WTC11 (cell line): ENCODE measurements at regions not wholly inside any gene's neighbourhood (a gene's known extent, or its start where the extent isn't known, plus 50 kb on each side); places are given as distances from the start of the nearest gene placed in this dataset.

Experiments used
- ATAC-seq: fragments of 200-7000 bp; cut with Tn5 transposase; 2 replicates; pipeline ENCODE4 v1.10.0; 2021; ENCODE audit warnings: mild to moderate bottlenecking, moderate library complexity
- CTCF ChIA-PET: fragments of 300-600 bp; sonication (Branson Sonifier 250); formaldehyde crosslinking; loops from one replicate; lab custom pipeline; 2021; ENCODE audit warnings: antibody characterized with exemption; lab: Charles Lee
- POLR2A ChIA-PET: fragments of 350-600 bp; sonication (Branson Sonifier 250); formaldehyde crosslinking; loops from one replicate; lab custom pipeline; 2021; ENCODE audit warnings: antibody characterized with exemption; lab: Charles Lee
- DNase-seq: peaks from one replicate; pipeline ENCODE4 v3.0.0; 2021; ENCODE audit warnings: low spot score
- H3K27ac Mint-ChIP-seq: 2 replicates; pipeline ENCODE4 v1.8.0; 2021; ENCODE audit warnings: mixed read lengths
- H3K27me3 Mint-ChIP-seq: 2 replicates; pipeline ENCODE4 v1.8.0; 2021; ENCODE audit warnings: low read depth, mild to moderate bottlenecking, moderate library complexity, mixed read lengths
- H3K36me3 Mint-ChIP-seq: 2 replicates; pipeline ENCODE4 v1.8.0; 2021; ENCODE audit warnings: mixed read lengths
- H3K4me1 Mint-ChIP-seq: 2 replicates; pipeline ENCODE4 v1.8.0; 2022; ENCODE audit warnings: mixed read lengths
- H3K4me3 Mint-ChIP-seq: 2 replicates; pipeline ENCODE4 v1.8.0; 2021; ENCODE audit warnings: mild to moderate bottlenecking, moderate library complexity, mixed read lengths
- H3K9me3 Mint-ChIP-seq: 2 replicates; pipeline ENCODE4 v1.8.0; 2021; ENCODE audit warnings: mixed read lengths
- ELF4 ChIP-seq: sonication (generic); formaldehyde crosslinking; IDR thresholded peaks from 2 replicates; pipeline ENCODE4 v1.8.1; 2022; ENCODE audit warnings: low read depth, mild to moderate bottlenecking, moderate library complexity, missing genetic modification reagents
- EMX1 ChIP-seq: fragments of 250-450 bp; sonication (Bioruptor Pico); IDR thresholded peaks from 2 replicates; pipeline ENCODE4 v1.8.0; 2021; ENCODE audit warnings: mild to moderate bottlenecking
- JAZF1 ChIP-seq: fragments of 250-450 bp; sonication (Bioruptor Pico); IDR thresholded peaks from 2 replicates; pipeline ENCODE4 v1.9.0; 2021; ENCODE audit warnings: moderate library complexity, mild to moderate bottlenecking, inconsistent platforms
- PRRX2 ChIP-seq: fragments of 250-450 bp; sonication (Bioruptor Pico); IDR thresholded peaks from 2 replicates; pipeline ENCODE4 v1.8.0; 2021; ENCODE audit warnings: mild to moderate bottlenecking
- RELA ChIP-seq: sonication (generic); formaldehyde crosslinking; IDR thresholded peaks from 2 replicates; pipeline ENCODE4 v1.8.1; 2022; ENCODE audit warnings: missing genetic modification reagents, mild to moderate bottlenecking, borderline replicate concordance
- SOX15 ChIP-seq: fragments of 250-450 bp; sonication (Bioruptor Pico); IDR thresholded peaks from 2 replicates; pipeline ENCODE4 v1.9.0; 2021; ENCODE audit warnings: mild to moderate bottlenecking
- SP1 ChIP-seq: sonication (generic); formaldehyde crosslinking; conservative IDR thresholded peaks from 2 replicates; pipeline ENCODE4 v1.8.1; 2022; ENCODE audit warnings: missing genetic modification reagents
- TCF7 ChIP-seq: sonication (generic); formaldehyde crosslinking; IDR thresholded peaks from 2 replicates; pipeline ENCODE4 v1.8.0; 2022; ENCODE audit warnings: mild to moderate bottlenecking, low read depth, missing genetic modification reagents, moderate library complexity
- TEAD4 ChIP-seq: sonication (generic); formaldehyde crosslinking; IDR thresholded peaks from 2 replicates; pipeline ENCODE4 v1.8.0; 2022; ENCODE audit warnings: mild to moderate bottlenecking, missing genetic modification reagents
- TF ChIP-seq, protein P1 (sequence below): sonication (generic); formaldehyde crosslinking; IDR thresholded peaks from 2 replicates; pipeline ENCODE4 v1.8.1; 2022; ENCODE audit warnings: low read depth, mild to moderate bottlenecking, moderate library complexity, missing genetic modification reagents, borderline replicate concordance
- TF ChIP-seq, protein P2 (sequence below): sonication (generic); formaldehyde crosslinking; IDR thresholded peaks from 2 replicates; pipeline ENCODE4 v1.8.1; 2022; ENCODE audit warnings: low read depth, missing genetic modification reagents, borderline replicate concordance
- TF ChIP-seq, protein P3 (sequence below): sonication (generic); formaldehyde crosslinking; IDR thresholded peaks from 2 replicates; pipeline ENCODE4 v1.8.0; 2022; ENCODE audit warnings: mild to moderate bottlenecking, missing genetic modification reagents
- TF ChIP-seq, protein P4 (sequence below): sonication (generic); formaldehyde crosslinking; IDR thresholded peaks from 2 replicates; pipeline ENCODE4 v1.8.1; 2023; ENCODE audit warnings: mild to moderate bottlenecking, missing genetic modification reagents, borderline replicate concordance
- TF ChIP-seq, protein P5 (sequence below): fragments of 250-450 bp; sonication (Bioruptor Pico); IDR thresholded peaks from 2 replicates; pipeline ENCODE4 v1.8.0; 2021; ENCODE audit warnings: mild to moderate bottlenecking
- TF ChIP-seq, protein P6 (sequence below): sonication (generic); formaldehyde crosslinking; IDR thresholded peaks from 2 replicates; pipeline ENCODE4 v1.8.0; 2023; ENCODE audit warnings: mild to moderate bottlenecking, missing genetic modification reagents

DNA sequence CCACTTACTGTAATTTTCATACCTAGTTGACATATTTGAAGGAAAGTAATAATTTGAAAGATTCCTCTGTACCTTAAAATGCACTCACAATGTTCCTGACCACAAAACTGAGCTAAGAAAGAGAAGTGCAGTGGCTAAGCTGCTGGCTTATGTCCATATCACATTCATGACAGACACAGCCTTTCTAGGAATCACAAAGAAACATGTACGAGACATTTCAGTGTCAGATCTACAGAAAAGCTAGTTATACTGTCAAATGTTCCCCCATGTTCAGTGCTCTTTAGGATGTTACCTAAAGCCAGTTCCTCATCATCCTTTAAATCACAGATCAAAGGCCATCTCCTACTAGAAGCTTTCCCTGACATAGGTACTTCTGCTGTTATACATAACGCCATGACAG is 142.2 kb upstream of the C11orf58 start:
- no peak overlapping the region for H3K27ac Mint-ChIP-seq
- POLR2A ChIA-PET, result no interaction called here
- CTCF ChIA-PET, result no interaction called here
- H3K4me3 Mint-ChIP-seq, result no peak overlapping the region
- no peak for ATAC-seq
- no peaks in the 10 kb centered on the region for H3K9me3 Mint-ChIP-seq
- H3K4me1 Mint-ChIP-seq, result no peaks in the 10 kb centered on the region
- no peaks in the 10 kb centered on the region for H3K36me3 Mint-ChIP-seq
- TF ChIP-seq, protein P1, sequence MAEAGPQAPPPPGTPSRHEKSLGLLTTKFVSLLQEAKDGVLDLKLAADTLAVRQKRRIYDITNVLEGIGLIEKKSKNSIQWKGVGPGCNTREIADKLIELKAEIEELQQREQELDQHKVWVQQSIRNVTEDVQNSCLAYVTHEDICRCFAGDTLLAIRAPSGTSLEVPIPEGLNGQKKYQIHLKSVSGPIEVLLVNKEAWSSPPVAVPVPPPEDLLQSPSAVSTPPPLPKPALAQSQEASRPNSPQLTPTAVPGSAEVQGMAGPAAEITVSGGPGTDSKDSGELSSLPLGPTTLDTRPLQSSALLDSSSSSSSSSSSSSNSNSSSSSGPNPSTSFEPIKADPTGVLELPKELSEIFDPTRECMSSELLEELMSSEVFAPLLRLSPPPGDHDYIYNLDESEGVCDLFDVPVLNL, result no peak
- no peak for TF ChIP-seq TCF7 (CRISPR knock-in tag)
- TF ChIP-seq, protein P2, sequence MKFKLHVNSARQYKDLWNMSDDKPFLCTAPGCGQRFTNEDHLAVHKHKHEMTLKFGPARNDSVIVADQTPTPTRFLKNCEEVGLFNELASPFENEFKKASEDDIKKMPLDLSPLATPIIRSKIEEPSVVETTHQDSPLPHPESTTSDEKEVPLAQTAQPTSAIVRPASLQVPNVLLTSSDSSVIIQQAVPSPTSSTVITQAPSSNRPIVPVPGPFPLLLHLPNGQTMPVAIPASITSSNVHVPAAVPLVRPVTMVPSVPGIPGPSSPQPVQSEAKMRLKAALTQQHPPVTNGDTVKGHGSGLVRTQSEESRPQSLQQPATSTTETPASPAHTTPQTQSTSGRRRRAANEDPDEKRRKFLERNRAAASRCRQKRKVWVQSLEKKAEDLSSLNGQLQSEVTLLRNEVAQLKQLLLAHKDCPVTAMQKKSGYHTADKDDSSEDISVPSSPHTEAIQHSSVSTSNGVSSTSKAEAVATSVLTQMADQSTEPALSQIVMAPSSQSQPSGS (CRISPR knock-in tag), result no peak
- TF ChIP-seq, all 79 proteins: peak for 0
- no peak for DNase-seq
- peaks cover 34% of the 10 kb centered on the region; the same call in 1 of the 2 replicates for H3K27me3 Mint-ChIP-seq

DNA sequence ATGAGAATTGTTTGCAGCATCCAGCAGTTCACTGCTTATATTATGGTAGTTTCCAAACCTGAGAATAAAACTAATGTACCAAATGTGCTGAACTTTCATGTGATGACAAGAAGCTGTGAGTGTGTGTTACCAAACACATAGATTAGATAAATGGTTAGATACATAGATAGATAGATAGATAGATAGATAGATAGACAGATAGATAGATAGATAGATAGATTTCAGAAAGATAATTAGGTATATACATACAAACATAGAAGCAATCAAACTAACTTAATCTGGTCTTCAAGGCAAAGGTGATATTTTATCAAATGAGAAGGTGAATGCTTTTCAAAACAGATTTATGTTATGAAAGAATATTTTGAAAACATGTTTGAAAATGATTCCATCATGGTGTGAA is 147.3 kb upstream of the C11orf58 start:
- no peak for DNase-seq
- H3K27ac Mint-ChIP-seq, result no peak overlapping the region
- no peak overlapping the region for H3K4me3 Mint-ChIP-seq
- no peaks in the 10 kb centered on the region for H3K9me3 Mint-ChIP-seq
- no peak for ATAC-seq
- peaks cover 4% of the 10 kb centered on the region for H3K27me3 Mint-ChIP-seq
- H3K36me3 Mint-ChIP-seq, result no peaks in the 10 kb centered on the region
- ChIA-PET POLR2A (no interaction called here), CTCF (no interaction called here)
- H3K4me1 Mint-ChIP-seq, result no peaks in the 10 kb centered on the region
- no peak for TF ChIP-seq PRRX2
- no peak for TF ChIP-seq TCF7 (CRISPR knock-in tag)
- TF ChIP-seq, protein P3, sequence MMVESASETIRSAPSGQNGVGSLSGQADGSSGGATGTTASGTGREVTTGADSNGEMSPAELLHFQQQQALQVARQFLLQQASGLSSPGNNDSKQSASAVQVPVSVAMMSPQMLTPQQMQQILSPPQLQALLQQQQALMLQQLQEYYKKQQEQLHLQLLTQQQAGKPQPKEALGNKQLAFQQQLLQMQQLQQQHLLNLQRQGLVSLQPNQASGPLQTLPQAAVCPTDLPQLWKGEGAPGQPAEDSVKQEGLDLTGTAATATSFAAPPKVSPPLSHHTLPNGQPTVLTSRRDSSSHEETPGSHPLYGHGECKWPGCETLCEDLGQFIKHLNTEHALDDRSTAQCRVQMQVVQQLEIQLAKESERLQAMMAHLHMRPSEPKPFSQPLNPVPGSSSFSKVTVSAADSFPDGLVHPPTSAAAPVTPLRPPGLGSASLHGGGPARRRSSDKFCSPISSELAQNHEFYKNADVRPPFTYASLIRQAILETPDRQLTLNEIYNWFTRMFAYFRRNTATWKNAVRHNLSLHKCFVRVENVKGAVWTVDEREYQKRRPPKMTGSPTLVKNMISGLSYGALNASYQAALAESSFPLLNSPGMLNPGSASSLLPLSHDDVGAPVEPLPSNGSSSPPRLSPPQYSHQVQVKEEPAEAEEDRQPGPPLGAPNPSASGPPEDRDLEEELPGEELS (CRISPR knock-in tag), result no peak
- TF ChIP-seq RELA, result no peak
- TF ChIP-seq TEAD4, result no peak
- TF ChIP-seq, protein P4, sequence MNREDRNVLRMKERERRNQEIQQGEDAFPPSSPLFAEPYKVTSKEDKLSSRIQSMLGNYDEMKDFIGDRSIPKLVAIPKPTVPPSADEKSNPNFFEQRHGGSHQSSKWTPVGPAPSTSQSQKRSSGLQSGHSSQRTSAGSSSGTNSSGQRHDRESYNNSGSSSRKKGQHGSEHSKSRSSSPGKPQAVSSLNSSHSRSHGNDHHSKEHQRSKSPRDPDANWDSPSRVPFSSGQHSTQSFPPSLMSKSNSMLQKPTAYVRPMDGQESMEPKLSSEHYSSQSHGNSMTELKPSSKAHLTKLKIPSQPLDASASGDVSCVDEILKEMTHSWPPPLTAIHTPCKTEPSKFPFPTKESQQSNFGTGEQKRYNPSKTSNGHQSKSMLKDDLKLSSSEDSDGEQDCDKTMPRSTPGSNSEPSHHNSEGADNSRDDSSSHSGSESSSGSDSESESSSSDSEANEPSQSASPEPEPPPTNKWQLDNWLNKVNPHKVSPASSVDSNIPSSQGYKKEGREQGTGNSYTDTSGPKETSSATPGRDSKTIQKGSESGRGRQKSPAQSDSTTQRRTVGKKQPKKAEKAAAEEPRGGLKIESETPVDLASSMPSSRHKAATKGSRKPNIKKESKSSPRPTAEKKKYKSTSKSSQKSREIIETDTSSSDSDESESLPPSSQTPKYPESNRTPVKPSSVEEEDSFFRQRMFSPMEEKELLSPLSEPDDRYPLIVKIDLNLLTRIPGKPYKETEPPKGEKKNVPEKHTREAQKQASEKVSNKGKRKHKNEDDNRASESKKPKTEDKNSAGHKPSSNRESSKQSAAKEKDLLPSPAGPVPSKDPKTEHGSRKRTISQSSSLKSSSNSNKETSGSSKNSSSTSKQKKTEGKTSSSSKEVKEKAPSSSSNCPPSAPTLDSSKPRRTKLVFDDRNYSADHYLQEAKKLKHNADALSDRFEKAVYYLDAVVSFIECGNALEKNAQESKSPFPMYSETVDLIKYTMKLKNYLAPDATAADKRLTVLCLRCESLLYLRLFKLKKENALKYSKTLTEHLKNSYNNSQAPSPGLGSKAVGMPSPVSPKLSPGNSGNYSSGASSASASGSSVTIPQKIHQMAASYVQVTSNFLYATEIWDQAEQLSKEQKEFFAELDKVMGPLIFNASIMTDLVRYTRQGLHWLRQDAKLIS (CRISPR knock-in tag), result no peak
- no peak for TF ChIP-seq SOX15 (CRISPR knock-in tag)
- TF ChIP-seq, protein P2 (CRISPR knock-in tag), result no peak
- no peak for TF ChIP-seq EMX1 (CRISPR knock-in tag)

DNA sequence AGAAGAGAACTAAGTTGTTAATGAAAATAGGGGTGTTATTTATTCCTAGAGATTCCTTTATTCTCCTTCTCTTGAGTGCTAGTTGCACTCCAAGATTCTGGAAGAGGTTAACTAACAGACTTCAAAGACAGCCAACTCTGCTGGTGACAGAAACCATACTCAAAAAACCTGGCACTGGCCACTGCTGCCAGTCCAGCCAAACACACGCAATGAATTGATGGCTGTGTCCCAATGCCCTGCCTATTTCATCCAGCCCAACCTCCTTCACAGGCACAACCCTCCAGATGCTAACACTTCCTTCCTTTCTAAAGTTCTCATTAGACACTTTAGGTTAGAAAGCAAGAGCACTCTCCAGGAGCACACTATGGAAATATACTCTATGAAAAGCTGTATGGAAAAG is 150.8 kb upstream of the C11orf58 start:
- no peak overlapping the region for H3K4me3 Mint-ChIP-seq
- CTCF ChIA-PET, result interaction anchor here (0.8 kb wide), 1 partner anchor 647 kb away, joined by 4 read pairs; no protein-coding TSS in a partner anchor
- H3K9me3 Mint-ChIP-seq, result no peaks in the 10 kb centered on the region
- POLR2A ChIA-PET, result no interaction called here
- H3K4me1 Mint-ChIP-seq, result no peaks in the 10 kb centered on the region
- no peak for ATAC-seq
- H3K36me3 Mint-ChIP-seq, result no peaks in the 10 kb centered on the region
- H3K27ac Mint-ChIP-seq, result no peak overlapping the region
- DNase-seq, result no peak
- H3K27me3 Mint-ChIP-seq, result peaks cover 4% of the 10 kb centered on the region
- no peak for TF ChIP-seq ELF4 (CRISPR knock-in tag)
- no peak for TF ChIP-seq TEAD4
- no peak for TF ChIP-seq JAZF1
- TF ChIP-seq SP1, result no peak
- TF ChIP-seq, protein P5, sequence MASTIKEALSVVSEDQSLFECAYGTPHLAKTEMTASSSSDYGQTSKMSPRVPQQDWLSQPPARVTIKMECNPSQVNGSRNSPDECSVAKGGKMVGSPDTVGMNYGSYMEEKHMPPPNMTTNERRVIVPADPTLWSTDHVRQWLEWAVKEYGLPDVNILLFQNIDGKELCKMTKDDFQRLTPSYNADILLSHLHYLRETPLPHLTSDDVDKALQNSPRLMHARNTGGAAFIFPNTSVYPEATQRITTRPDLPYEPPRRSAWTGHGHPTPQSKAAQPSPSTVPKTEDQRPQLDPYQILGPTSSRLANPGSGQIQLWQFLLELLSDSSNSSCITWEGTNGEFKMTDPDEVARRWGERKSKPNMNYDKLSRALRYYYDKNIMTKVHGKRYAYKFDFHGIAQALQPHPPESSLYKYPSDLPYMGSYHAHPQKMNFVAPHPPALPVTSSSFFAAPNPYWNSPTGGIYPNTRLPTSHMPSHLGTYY (CRISPR knock-in tag), result no peak
- TF ChIP-seq, protein P1, result no peak
- TF ChIP-seq, protein P6, sequence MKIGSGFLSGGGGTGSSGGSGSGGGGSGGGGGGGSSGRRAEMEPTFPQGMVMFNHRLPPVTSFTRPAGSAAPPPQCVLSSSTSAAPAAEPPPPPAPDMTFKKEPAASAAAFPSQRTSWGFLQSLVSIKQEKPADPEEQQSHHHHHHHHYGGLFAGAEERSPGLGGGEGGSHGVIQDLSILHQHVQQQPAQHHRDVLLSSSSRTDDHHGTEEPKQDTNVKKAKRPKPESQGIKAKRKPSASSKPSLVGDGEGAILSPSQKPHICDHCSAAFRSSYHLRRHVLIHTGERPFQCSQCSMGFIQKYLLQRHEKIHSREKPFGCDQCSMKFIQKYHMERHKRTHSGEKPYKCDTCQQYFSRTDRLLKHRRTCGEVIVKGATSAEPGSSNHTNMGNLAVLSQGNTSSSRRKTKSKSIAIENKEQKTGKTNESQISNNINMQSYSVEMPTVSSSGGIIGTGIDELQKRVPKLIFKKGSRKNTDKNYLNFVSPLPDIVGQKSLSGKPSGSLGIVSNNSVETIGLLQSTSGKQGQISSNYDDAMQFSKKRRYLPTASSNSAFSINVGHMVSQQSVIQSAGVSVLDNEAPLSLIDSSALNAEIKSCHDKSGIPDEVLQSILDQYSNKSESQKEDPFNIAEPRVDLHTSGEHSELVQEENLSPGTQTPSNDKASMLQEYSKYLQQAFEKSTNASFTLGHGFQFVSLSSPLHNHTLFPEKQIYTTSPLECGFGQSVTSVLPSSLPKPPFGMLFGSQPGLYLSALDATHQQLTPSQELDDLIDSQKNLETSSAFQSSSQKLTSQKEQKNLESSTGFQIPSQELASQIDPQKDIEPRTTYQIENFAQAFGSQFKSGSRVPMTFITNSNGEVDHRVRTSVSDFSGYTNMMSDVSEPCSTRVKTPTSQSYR (CRISPR knock-in tag), result no peak
